Gastroesophageal sphincter (tissue), 4 donors: ENCODE measurements at regions not wholly inside any gene's neighbourhood (a gene's known extent, or its start where the extent isn't known, plus 50 kb on each side); places are given as distances from the start of the nearest gene placed in this dataset.

Experiments used
- ATAC-seq: fragments of 150-250 bp; one replicate; pipeline ENCODE4 v1.9.1; 2016; ENCODE audit warnings: mild to moderate bottlenecking, moderate library complexity
- H3K27ac ChIP-seq, 4 donors: fragments of 200-600 bp; sonication (generic) in 3 of 4; 1 replicate in 3 of 4; 2 replicates in 1 of 4; pipeline ENCODE4 v1.5.1; 2016 to 2019
- H3K27me3 ChIP-seq: fragments of 200-600 bp; sonication (generic); one replicate; pipeline ENCODE4 v1.5.1; 2019
- H3K36me3 ChIP-seq, 2 donors: fragments of 200-600 bp; sonication (generic); one replicate each; pipeline ENCODE4 v1.5.1; 2019; ENCODE audit warnings: control low read depth in 1 of 2
- H3K4me1 ChIP-seq, 3 donors: fragments of 200-600 bp; sonication (generic); 1 replicate in 2 of 3; 2 replicates in 1 of 3; pipeline ENCODE4 v1.5.1; 2016 to 2019; ENCODE audit warnings: control low read depth in 2 of 3
- H3K4me3 ChIP-seq, 2 donors: fragments of 200-600 bp; sonication (generic); one replicate each; pipeline ENCODE4 v1.5.1; 2019; ENCODE audit warnings: mild to moderate bottlenecking in 1 of 2, moderate library complexity in 1 of 2
- H3K9me3 ChIP-seq, 3 donors: fragments of 200-600 bp; sonication (generic); one replicate each; pipeline ENCODE4 v1.5.1; 2017 to 2019; ENCODE audit warnings: control low read depth in 2 of 3
- CTCF ChIP-seq, 4 experiments: fragments of 200-600 bp in 2 of 4; fragments of 450-650 bp in 2 of 4; sonication (generic) in 1 of 4; IDR thresholded peaks; one replicate each; pipeline ENCODE4 v1.5.1; 2017 to 2019; ENCODE audit warnings: antibody characterized with exemption in 4 of 4, mild to moderate bottlenecking in 2 of 4, moderate library complexity in 2 of 4
- EP300 ChIP-seq: sonication (generic); formaldehyde crosslinking; IDR thresholded peaks from one replicate; pipeline ENCODE4 v1.6.1; 2017; ENCODE audit warnings: antibody characterized with exemption, mild to moderate bottlenecking
- POLR2A ChIP-seq, 2 donors: fragments of 450-650 bp; IDR thresholded peaks; one replicate each; pipeline ENCODE4 v1.6.1; 2017; ENCODE audit warnings: antibody characterized with exemption in 2 of 2, mild to moderate bottlenecking in 2 of 2, moderate library complexity in 1 of 2
- POLR2AphosphoS5 ChIP-seq: sonication (generic); formaldehyde crosslinking; IDR thresholded peaks from one replicate; pipeline ENCODE4 v1.6.1; 2017; ENCODE audit warnings: antibody characterized with exemption
- WGBS, 2 donors: methylation state at CpG; one replicate each; pipeline ENCODE4 v1.1.5; 2018; ENCODE audit warnings: low coverage in 1 of 2; 5-methylcytosine and 5-hydroxymethylcytosine counted together

GRCh38 chr11:105226091-105226490 lies 86.5 kb upstream of the CARD18 start:
- no peak for ATAC-seq
- Histone ChIP-seq H3K4me3 (no peak overlapping the region), H3K9me3 (no peaks in the 10 kb centered on the region), H3K27me3 (no peaks in the 10 kb centered on the region), H3K27ac (no peak overlapping the region), H3K4me1 (no peaks in the 10 kb centered on the region), H3K36me3 (no peaks in the 10 kb centered on the region)
- TF ChIP-seq EP300 (no peak), POLR2AphosphoS5 (no peak), POLR2A (IDR thresholded peaks at IDR 0.05) (no peak), CTCF (IDR thresholded peaks at IDR 0.05) (no peak)

GRCh38 chr11:105224482-105225253 lies 85.1 kb upstream of the CARD18 start:
- no peak for ATAC-seq
- 58 to 66% methylated on average over 3 to 4 of the region's 4 CpGs for WGBS, 2 donors
- TF ChIP-seq EP300: no peak
- no peak for TF ChIP-seq POLR2AphosphoS5
- TF ChIP-seq POLR2A (IDR thresholded peaks at IDR 0.05): no peak
- TF ChIP-seq CTCF (IDR thresholded peaks at IDR 0.05): no peak
- Histone ChIP-seq H3K4me1 (no peaks in the 10 kb centered on the region), H3K27me3 (no peaks in the 10 kb centered on the region), H3K36me3 (no peaks in the 10 kb centered on the region), H3K9me3 (no peaks in the 10 kb centered on the region), H3K4me3 (no peak overlapping the region), H3K27ac (no peak overlapping the region)

GRCh38 chr11:105220121-105220520 lies 80.6 kb upstream of the CARD18 start:
- no peaks in the 10 kb centered on the region for H3K4me1 ChIP-seq
- TF ChIP-seq EP300: no peak
- TF ChIP-seq POLR2AphosphoS5: no peak
- ATAC-seq: no peak
- no peaks in the 10 kb centered on the region for H3K36me3 ChIP-seq
- no peaks in the 10 kb centered on the region for H3K27me3 ChIP-seq
- no peak overlapping the region for H3K27ac ChIP-seq
- H3K9me3 ChIP-seq: no peaks in the 10 kb centered on the region
- H3K4me3 ChIP-seq: no peak overlapping the region
- WGBS, 2 donors: 77 to 83% methylated on average over 4 to 5 of the region's 5 CpGs

GRCh38 chr11:105219670-105220069 lies 80.1 kb upstream of the CARD18 start:
- Histone ChIP-seq H3K27ac (no peak overlapping the region), H3K4me1 (no peaks in the 10 kb centered on the region), H3K27me3 (no peaks in the 10 kb centered on the region), H3K36me3 (no peaks in the 10 kb centered on the region), H3K9me3 (no peaks in the 10 kb centered on the region), H3K4me3 (no peak overlapping the region)
- ATAC-seq: no peak
- TF ChIP-seq EP300 (no peak), POLR2AphosphoS5 (no peak), POLR2A (IDR thresholded peaks at IDR 0.05) (no peak), CTCF (IDR thresholded peaks at IDR 0.05) (no peak)
- WGBS, 2 donors: 92 to 94% methylated on average over 5 to 7 of the region's 7 CpGs

GRCh38 chr11:105219269-105219668 lies 79.7 kb upstream of the CARD18 start:
- H3K4me1 ChIP-seq: no peaks in the 10 kb centered on the region
- no peak for ATAC-seq
- WGBS, 2 donors: 87 to 92% methylated on average over 7 to 10 of the region's 10 CpGs
- H3K36me3 ChIP-seq: no peaks in the 10 kb centered on the region
- H3K27ac ChIP-seq: no peak overlapping the region
- TF ChIP-seq POLR2AphosphoS5 (no peak), CTCF (IDR thresholded peaks at IDR 0.05) (no peak), POLR2A (IDR thresholded peaks at IDR 0.05) (no peak), EP300 (no peak)
- H3K9me3 ChIP-seq: no peaks in the 10 kb centered on the region
- no peaks in the 10 kb centered on the region for H3K27me3 ChIP-seq
- H3K4me3 ChIP-seq: no peak overlapping the region
